Heart left ventricle (tissue), 13 donors: ENCODE measurements at regions not wholly inside any gene's neighbourhood (a gene's known extent, or its start where the extent isn't known, plus 50 kb on each side); places are given as distances from the start of the nearest gene placed in this dataset.

Experiments used
- POLR2A ChIP-seq, 2 donors: fragments of 450-650 bp; IDR thresholded peaks; one replicate each; pipeline ENCODE4 v1.6.1; 2017; ENCODE audit warnings: antibody characterized with exemption in 2 of 2, mild to moderate bottlenecking in 2 of 2, moderate library complexity in 2 of 2
- TF ChIP-seq, protein P1 (sequence below), 12 donors: fragments of 200-600 bp; sonication (generic) in 4 of 12; IDR thresholded peaks; one replicate each; pipeline versions ENCODE4 v1.5.0 to v1.8.0; 2018 to 2022; ENCODE audit warnings: antibody characterized with exemption in 12 of 12, mild to moderate bottlenecking in 5 of 12
- donor health status: ischemic (EF 13 %, LVEDD 7.1; RV severe dilation, severe dysfunction).
- donor health status: DM: no; HTN: yes; CAD: no.
- donor health status: DM: no; HTN: no; CAD: no.
- donor health status: ischemic (EF 25% LVEDD 6.9; RV normal size, moderate dysfunction).
- donor health status: ischemic (EF 25% LVEDD 5.7; RV mildly dilated, moderate dysfunction).
- donor health status: ischemic (EF 35%, LVEDD 5.7; RV mildly dilated, moderate dysfunction).
- donor health status: nonischemic (EF 11% LVEDD 7.7; RV severe dilation, severe dysfunction).
- donor health status: DM: yes; HTN: yes; CAD: no.
- donor health status: PGD.
- donor health status: ischemic (EF 29% LVEDD 5.4; RV normal size, mild dysfunction).
- donor health status: nonischemic (EF 23%, LVEDD 6.1; RV moderate dilation, normal function).

DNA sequence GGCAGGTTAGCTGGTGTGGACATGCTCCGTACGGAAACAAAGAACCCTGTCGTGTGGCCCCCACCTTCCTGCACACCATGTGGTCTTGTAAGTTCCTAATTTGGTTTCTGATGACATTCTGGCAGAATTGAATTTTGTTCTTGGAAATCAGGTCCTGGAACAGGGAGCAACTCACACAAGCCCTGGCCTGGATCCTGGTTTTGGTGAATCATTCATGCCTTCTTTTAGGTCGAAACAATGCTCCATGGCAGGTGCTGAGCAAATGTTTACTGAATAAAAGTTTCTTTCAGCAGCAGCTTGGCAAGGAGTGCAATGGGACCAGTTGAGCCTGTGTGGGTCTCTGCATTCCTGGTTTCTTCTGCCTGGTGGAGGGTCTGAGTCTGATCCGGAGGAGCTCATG is 978.4 kb downstream of the BCL11B start:
- TF ChIP-seq POLR2A (IDR thresholded peaks at IDR 0.05), result no peak
- TF ChIP-seq, protein P1, sequence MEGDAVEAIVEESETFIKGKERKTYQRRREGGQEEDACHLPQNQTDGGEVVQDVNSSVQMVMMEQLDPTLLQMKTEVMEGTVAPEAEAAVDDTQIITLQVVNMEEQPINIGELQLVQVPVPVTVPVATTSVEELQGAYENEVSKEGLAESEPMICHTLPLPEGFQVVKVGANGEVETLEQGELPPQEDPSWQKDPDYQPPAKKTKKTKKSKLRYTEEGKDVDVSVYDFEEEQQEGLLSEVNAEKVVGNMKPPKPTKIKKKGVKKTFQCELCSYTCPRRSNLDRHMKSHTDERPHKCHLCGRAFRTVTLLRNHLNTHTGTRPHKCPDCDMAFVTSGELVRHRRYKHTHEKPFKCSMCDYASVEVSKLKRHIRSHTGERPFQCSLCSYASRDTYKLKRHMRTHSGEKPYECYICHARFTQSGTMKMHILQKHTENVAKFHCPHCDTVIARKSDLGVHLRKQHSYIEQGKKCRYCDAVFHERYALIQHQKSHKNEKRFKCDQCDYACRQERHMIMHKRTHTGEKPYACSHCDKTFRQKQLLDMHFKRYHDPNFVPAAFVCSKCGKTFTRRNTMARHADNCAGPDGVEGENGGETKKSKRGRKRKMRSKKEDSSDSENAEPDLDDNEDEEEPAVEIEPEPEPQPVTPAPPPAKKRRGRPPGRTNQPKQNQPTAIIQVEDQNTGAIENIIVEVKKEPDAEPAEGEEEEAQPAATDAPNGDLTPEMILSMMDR (IDR thresholded peaks at IDR 0.05), result no peak
